Stimulated activated CD8-positive, alpha-beta memory T cell treated with anti-CD3 and anti-CD28 coated beads, Interleukin-4, amount 100 ng/mL, for 24 hours (primary cell): ENCODE measurements at regions not wholly inside any gene's neighbourhood (a gene's known extent, or its start where the extent isn't known, plus 50 kb on each side); places are given as distances from the start of the nearest gene placed in this dataset.

Experiments used
- DNase-seq: peaks from one replicate; pipeline ENCODE4 v3.0.0-alpha.2; 2020; ENCODE audit warnings: low read depth

- DNase-seq, result no peak
Observed at GRCh38 chr9:89795538-89796195, 190.9 kb downstream of the GADD45G start.

- DNase-seq, result no peak
Observed at GRCh38 chr9:89796606-89797005, 191.8 kb downstream of the GADD45G start.

GRCh38 chr9:89797255-89797654, 192.4 kb downstream of the GADD45G start:
- DNase-seq, result no peak

- no peak for DNase-seq
Observed at GRCh38 chr9:89797937-89798455, 193.2 kb downstream of the GADD45G start.

GRCh38 chr9:89798547-89799120, 193.8 kb downstream of the GADD45G start:
- no peak for DNase-seq

GRCh38 chr9:89799221-89799620, 194.4 kb downstream of the GADD45G start:
- DNase-seq, result no peak

- DNase-seq, result no peak
Observed at GRCh38 chr9:89799766-89800165, 195.0 kb downstream of the GADD45G start.

- no peak for DNase-seq
Observed at GRCh38 chr9:89801341-89801740, 196.5 kb downstream of the GADD45G start.

- DNase-seq, result no peak
Observed at GRCh38 chr9:89801742-89802670, 197.2 kb downstream of the GADD45G start.

GRCh38 chr9:89802781-89803355, 198.1 kb downstream of the GADD45G start:
- no peak for DNase-seq

- DNase-seq, result no peak
Observed at GRCh38 chr9:89803403-89803802, 198.6 kb downstream of the GADD45G start.

GRCh38 chr9:89804766-89805531, 200.1 kb downstream of the GADD45G start:
- DNase-seq, result no peak

- no peak for DNase-seq
Observed at GRCh38 chr9:89805571-89806292, 200.9 kb downstream of the GADD45G start.

GRCh38 chr9:89806371-89807100, 201.7 kb downstream of the GADD45G start:
- DNase-seq, result no peak

- no peak for DNase-seq
Observed at GRCh38 chr9:89807101-89807395, 202.2 kb downstream of the GADD45G start.

GRCh38 chr9:89807682-89808075, 202.9 kb downstream of the GADD45G start:
- DNase-seq, result no peak

- no peak for DNase-seq
Observed at GRCh38 chr9:89808076-89808755, 203.4 kb downstream of the GADD45G start.

GRCh38 chr9:89808756-89809181, 204.0 kb downstream of the GADD45G start:
- no peak for DNase-seq

GRCh38 chr9:89810431-89810830, 205.6 kb downstream of the GADD45G start:
- no peak for DNase-seq

- no peak for DNase-seq
Observed at GRCh38 chr9:89811356-89811755, 206.5 kb downstream of the GADD45G start.
